Endodermal cell (in vitro differentiated cells): ENCODE measurements at regions not wholly inside any gene's neighbourhood (a gene's known extent, or its start where the extent isn't known, plus 50 kb on each side); places are given as distances from the start of the nearest gene placed in this dataset.

Experiments used
- DNase-seq: peaks from one replicate; pipeline ENCODE4 v3.0.0-alpha.2; 2017
- H3K27ac ChIP-seq: 2 replicates; pipeline ENCODE4 v1.5.1; 2013; ENCODE audit warnings: mild to moderate bottlenecking, low read depth, low read length, moderate library complexity
- H3K27me3 ChIP-seq: 2 replicates; pipeline ENCODE4 v1.6.1; 2013; ENCODE audit warnings: mild to moderate bottlenecking, low read length, moderate library complexity; ENCODE audit not compliant: insufficient read depth, control insufficient read depth, poor library complexity, severe bottlenecking
- H3K36me3 ChIP-seq: 2 replicates; pipeline ENCODE4 v1.7.0; 2013; ENCODE audit warnings: mild to moderate bottlenecking, low read length, moderate library complexity; ENCODE audit not compliant: control insufficient read depth, insufficient read depth
- H3K4me1 ChIP-seq: one replicate; pipeline ENCODE4 v1.7.0; 2013; ENCODE audit warnings: low read length; ENCODE audit not compliant: control insufficient read depth, insufficient read depth
- H3K4me3 ChIP-seq: 2 replicates; pipeline ENCODE4 v1.5.1; 2013; ENCODE audit warnings: mild to moderate bottlenecking, low read length, moderate library complexity
- H3K9ac ChIP-seq: 2 replicates; pipeline ENCODE4 v1.6.1; 2013; ENCODE audit warnings: mild to moderate bottlenecking, low read length, moderate library complexity; ENCODE audit not compliant: poor library complexity, severe bottlenecking; ENCODE audit errors: extremely low read depth
- H3K9me3 ChIP-seq: 2 replicates; pipeline ENCODE4 v1.6.1; 2013; ENCODE audit warnings: mild to moderate bottlenecking, low read length, moderate library complexity; ENCODE audit not compliant: control insufficient read depth
- H3K27ac Mint-ChIP-seq: 2 replicates; pipeline ENCODE4 v1.8.0; 2020; ENCODE audit warnings: mixed read lengths
- H3K27me3 Mint-ChIP-seq: 2 replicates; pipeline ENCODE4 v1.8.0; 2021; ENCODE audit warnings: mild to moderate bottlenecking, mixed read lengths; ENCODE audit not compliant: insufficient read depth
- H3K36me3 Mint-ChIP-seq: 2 replicates; pipeline ENCODE4 v1.8.0; 2020; ENCODE audit warnings: low read depth, mixed read lengths
- H3K4me1 Mint-ChIP-seq: 2 replicates; pipeline ENCODE4 v1.8.0; 2020; ENCODE audit warnings: mixed read lengths
- H3K4me3 Mint-ChIP-seq: 2 replicates; pipeline ENCODE4 v1.8.0; 2020; ENCODE audit warnings: mild to moderate bottlenecking, moderate library complexity, mixed read lengths
- H3K9me3 Mint-ChIP-seq: 2 replicates; pipeline ENCODE4 v1.8.0; 2020; ENCODE audit warnings: mild to moderate bottlenecking, mixed read lengths
- CTCF ChIP-seq: fragments of 200-600 bp; sonication (generic); conservative IDR thresholded peaks from 2 replicates; pipeline ENCODE4 v1.5.0; 2021; ENCODE audit warnings: antibody characterized with exemption, mild to moderate bottlenecking
- WGBS, 2 experiments: methylation state at CpG; one replicate each; pipeline versions ENCODE4 v1.1.5 to v1.1.7; 2013; ENCODE audit warnings: missing lambda C conversion rate in 2 of 2, mixed read lengths in 1 of 2; ENCODE audit not compliant: insufficient coverage in 1 of 2, insufficient read length in 1 of 2; 5-methylcytosine and 5-hydroxymethylcytosine counted together

DNA sequence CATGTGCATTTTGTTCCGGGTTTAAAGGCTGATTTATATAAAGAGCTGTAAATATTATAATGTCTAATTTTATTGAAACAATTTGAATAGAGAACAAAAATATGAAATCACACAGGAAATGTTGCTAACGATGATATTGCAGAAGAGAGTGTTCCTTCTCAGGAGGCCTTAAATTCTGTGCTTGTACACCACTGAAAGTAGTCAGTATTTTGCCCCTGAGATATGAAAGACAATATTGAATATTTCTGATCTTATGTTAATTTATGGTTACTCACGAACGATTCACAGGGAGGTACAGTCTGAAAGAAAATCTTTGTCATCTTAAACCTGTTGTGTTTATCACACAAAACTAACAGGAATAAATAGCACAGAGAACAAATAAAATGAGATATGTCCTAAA, 213.2 kb upstream of the PLSCR5 start:
- no peak overlapping the region for H3K4me3 ChIP-seq
- Mint-ChIP-seq H3K4me3 (no peak overlapping the region), H3K36me3 (no peaks in the 10 kb centered on the region), H3K4me1 (peaks cover 10% of the 10 kb centered on the region), H3K27me3 (no peaks in the 10 kb centered on the region), H3K27ac (no peak overlapping the region), H3K9me3 (no peaks in the 10 kb centered on the region)
- H3K27ac ChIP-seq, result no peak overlapping the region
- no peak for DNase-seq
- no peaks in the 10 kb centered on the region for H3K36me3 ChIP-seq
- no peaks in the 10 kb centered on the region for H3K9me3 ChIP-seq
- TF ChIP-seq CTCF, result no peak
- 87 to 100% methylated on average over 1 to 4 of the region's 4 CpGs for WGBS, 2 experiments
- no peaks in the 10 kb centered on the region for H3K27me3 ChIP-seq
- H3K4me1 ChIP-seq, result peaks cover 4% of the 10 kb centered on the region
- no peak overlapping the region for H3K9ac ChIP-seq

DNA sequence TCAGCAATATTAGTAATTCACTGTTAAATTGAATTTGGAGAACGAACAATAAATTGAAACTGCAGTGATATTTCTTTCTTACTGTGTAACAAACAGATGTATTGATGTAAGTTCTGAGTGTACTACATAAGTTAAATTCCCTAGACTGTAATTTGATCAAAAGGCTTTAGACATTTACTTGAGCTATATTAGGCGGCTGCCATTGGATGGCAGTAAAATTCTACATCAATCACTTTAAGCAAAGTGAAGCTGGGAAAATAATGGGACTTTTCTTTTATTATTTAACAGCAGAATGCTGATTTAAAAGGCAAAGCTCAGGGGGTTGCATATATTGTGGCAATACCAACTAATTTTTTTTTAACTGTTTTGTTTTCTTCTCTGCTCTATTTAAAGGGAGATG, 212.6 kb upstream of the PLSCR5 start:
- H3K9me3 Mint-ChIP-seq, result no peaks in the 10 kb centered on the region
- no peak for DNase-seq
- peaks cover 4% of the 10 kb centered on the region for H3K4me1 ChIP-seq

DNA sequence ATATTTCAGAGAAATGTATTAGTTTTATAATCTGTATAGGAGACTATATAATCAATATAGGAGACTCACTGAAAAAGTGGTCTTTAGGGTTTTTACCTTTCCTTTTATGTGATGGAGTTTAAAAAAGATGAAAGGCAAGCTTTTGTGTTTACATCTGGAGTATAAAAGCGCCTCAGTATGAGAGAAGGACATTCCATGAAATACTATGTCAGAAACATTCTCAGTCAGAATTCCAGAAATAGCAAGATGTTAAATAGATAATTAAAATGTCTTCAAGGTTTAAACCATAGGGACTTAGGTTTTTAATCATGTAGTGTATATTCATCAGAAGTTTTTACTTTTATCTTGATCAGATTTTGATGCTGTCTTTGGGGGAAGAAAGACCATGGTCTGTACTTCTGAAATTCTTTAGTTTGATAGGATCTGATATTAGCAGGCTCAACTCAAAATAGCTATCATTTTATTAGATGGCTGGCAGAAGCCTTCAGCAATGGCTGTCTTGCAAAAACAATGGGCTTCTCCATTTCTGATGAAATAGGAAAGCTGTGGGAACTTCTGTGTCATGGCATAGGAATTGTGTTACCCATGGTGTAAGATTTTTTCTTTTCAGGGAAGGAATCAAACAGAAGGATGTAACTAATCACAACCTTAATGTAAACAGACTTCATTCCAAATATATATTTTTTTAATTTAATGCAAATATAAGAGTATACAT, 209.6 kb upstream of the PLSCR5 start:
- no peak overlapping the region for H3K27ac Mint-ChIP-seq
- 73% methylated on average over 1 of the region's 1 CpG; no CpG with 5 or more reads in 1 of the 2 experiments for WGBS, 2 experiments
- H3K27me3 ChIP-seq, result no peaks in the 10 kb centered on the region

More for the DNA sequence above, 212.6 kb upstream of the PLSCR5 start:
- H3K27me3 ChIP-seq, result no peaks in the 10 kb centered on the region
- no peaks in the 10 kb centered on the region for H3K36me3 ChIP-seq
- H3K9me3 ChIP-seq, result no peaks in the 10 kb centered on the region
- TF ChIP-seq CTCF, result peak; percentile 65
- no peak overlapping the region for H3K27ac Mint-ChIP-seq
- WGBS, 2 experiments, result 68 to 80% methylated on average over 1 to 2 of the region's 2 CpGs
- no peak overlapping the region for H3K27ac ChIP-seq
- H3K4me3 Mint-ChIP-seq, result no peak overlapping the region
- H3K27me3 Mint-ChIP-seq, result no peaks in the 10 kb centered on the region
- H3K36me3 Mint-ChIP-seq, result no peaks in the 10 kb centered on the region
- H3K4me1 Mint-ChIP-seq, result peaks cover 14% of the 10 kb centered on the region
- no peak overlapping the region for H3K9ac ChIP-seq
- H3K4me3 ChIP-seq, result no peak overlapping the region

More for the DNA sequence above, 209.6 kb upstream of the PLSCR5 start:
- peaks cover 3% of the 10 kb centered on the region for H3K9me3 Mint-ChIP-seq
- no peak overlapping the region for H3K9ac ChIP-seq
- no peaks in the 10 kb centered on the region for H3K36me3 ChIP-seq
- no peak for DNase-seq
- H3K36me3 Mint-ChIP-seq, result no peaks in the 10 kb centered on the region
- H3K9me3 ChIP-seq, result no peaks in the 10 kb centered on the region
- TF ChIP-seq CTCF, result no peak
- no peaks in the 10 kb centered on the region for H3K27me3 Mint-ChIP-seq
- peaks cover 4% of the 10 kb centered on the region for H3K4me1 ChIP-seq
- H3K27ac ChIP-seq, result peak overlapping the region; percentile 64
- peaks cover 9% of the 10 kb centered on the region for H3K4me1 Mint-ChIP-seq
- no peak overlapping the region for H3K4me3 Mint-ChIP-seq
- no peak overlapping the region for H3K4me3 ChIP-seq
